ENCODE measurements at regions not wholly inside any gene's neighbourhood (a gene's known extent, or its start where the extent isn't known, plus 50 kb on each side); places are given as distances from the start of the nearest gene placed in this dataset.
"Not testable (repeated sequence)": the region's sequence is repeated elsewhere in the genome, so short reads cannot be mapped to it uniquely, and the experiment has no call there.

GRCh38 chr1:115179397-115180079, 90.2 kb upstream of the TSPAN2 start:
- no peak for FAIRE-seq

GRCh38 chr1:115176189-115176588, 86.9 kb upstream of the TSPAN2 start:
- no peak for FAIRE-seq

DNA sequence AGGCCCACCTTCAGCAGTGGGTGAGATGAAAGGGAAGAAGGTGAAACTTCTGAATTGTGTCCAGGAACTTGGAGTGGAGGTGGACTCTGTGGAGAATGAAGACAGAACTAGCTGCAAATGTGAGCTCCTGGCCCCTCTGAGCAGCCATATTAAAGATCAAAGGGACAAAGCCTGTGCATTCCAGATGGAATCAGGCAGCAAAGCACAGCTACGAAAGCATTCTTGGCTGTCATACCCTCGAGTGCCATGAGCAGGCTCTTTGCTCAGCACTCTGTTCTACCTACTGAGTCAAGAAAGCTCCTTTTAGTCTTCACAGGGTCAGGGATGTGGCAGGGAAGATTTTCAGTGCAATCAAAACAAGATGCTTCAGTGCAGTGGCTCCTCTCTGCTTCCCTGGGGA, 86.3 kb upstream of the TSPAN2 start:
- FAIRE-seq, result no peak

DNA sequence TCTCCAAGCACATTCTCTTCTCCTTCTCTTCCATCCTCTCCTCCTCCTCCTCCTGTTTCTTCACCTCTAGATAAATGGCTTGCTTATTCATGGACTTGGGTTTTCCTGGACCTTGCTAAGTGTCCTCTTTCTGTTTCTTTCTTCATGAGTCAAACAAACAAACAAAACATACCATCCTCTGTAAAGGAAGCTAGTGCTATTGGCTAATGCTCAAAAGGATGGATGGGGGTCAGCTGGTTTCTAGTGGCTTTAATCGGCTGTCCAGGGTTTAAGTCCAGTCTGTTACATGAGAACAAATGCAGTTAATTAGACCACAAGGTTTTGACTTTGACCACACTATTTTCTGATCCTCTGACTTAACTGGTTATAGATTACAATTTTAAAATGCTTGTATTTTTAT, 83.8 kb upstream of the TSPAN2 start:
- no peak for FAIRE-seq

DNA sequence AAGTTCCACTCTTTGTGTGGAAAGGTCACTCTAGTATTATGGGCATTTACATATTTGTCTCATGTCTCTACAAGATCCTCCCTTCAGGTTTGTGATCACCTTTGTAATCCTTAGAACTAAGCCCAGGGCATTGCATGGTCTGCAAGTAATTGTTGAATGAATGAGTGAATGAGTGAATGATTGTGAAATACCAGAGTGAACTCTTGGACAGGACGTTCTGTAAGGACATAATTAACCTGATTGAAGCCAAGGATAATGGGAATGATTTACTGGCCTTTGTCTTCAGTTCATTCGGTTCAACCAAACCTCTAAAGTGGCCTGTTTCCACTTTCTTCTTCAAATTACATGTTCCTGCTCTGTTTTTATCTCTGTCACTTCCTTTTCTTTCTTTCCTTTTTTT, 83.0 kb upstream of the TSPAN2 start:
- no peak for FAIRE-seq

DNA sequence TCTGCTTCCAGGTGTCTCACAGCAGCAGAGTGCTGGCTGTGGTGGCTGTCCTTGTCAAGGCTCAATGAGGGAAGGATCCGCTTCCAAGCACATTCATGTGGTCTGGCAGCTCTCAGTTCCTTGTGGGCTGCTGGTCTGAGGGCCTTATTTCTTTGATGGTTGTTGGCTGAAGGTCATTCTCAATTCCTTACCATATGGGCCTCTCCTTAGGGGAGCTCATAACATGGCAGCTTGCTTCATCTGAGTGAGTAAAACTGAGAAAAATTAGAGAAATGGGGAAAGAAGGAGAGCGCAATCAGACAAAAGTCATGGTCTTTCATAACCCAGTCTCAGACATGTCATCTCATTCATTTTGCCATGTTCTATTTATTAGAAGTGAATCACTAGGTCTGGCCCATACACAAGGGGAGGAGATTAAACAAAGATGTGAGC, 81.7 kb upstream of the TSPAN2 start:
- FAIRE-seq, result no peak

GRCh38 chr1:115170377-115170776, 81.1 kb upstream of the TSPAN2 start:
- no peak for FAIRE-seq

- no peak for FAIRE-seq
Observed at GRCh38 chr1:115168026-115168425, 78.7 kb upstream of the TSPAN2 start.

GRCh38 chr1:115166531-115167091, 77.3 kb upstream of the TSPAN2 start:
- FAIRE-seq, result no peak

- no peak for FAIRE-seq
Observed at GRCh38 chr1:115165776-115166175, 76.5 kb upstream of the TSPAN2 start.

- FAIRE-seq, result no peak
Observed at GRCh38 chr1:115164940-115165705, 75.8 kb upstream of the TSPAN2 start.

- no peak for FAIRE-seq
Observed at GRCh38 chr1:115164484-115164883, 75.2 kb upstream of the TSPAN2 start.

GRCh38 chr1:115160728-115161127, 71.4 kb upstream of the TSPAN2 start:
- FAIRE-seq, result no peak

DNA sequence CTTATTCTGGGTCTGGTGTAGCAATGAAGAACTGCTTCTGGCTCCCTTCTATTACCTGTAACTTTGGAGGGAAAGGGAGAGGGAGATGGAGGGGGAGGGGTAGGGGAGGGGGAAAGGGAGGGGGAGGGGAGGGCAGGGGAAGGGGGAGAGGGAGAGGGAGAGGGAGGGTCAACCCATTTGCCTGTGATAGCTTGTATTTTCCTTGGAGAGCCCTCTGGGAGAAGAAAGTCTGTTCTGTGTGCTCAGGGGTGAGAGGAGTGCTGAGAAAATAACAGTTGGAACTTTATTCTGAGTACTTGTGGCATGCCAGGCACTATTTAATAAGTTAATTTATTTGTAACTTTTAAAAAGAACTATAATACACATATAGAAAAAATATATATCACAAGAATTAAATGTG, 70.7 kb upstream of the TSPAN2 start:
- no peak for FAIRE-seq

DNA sequence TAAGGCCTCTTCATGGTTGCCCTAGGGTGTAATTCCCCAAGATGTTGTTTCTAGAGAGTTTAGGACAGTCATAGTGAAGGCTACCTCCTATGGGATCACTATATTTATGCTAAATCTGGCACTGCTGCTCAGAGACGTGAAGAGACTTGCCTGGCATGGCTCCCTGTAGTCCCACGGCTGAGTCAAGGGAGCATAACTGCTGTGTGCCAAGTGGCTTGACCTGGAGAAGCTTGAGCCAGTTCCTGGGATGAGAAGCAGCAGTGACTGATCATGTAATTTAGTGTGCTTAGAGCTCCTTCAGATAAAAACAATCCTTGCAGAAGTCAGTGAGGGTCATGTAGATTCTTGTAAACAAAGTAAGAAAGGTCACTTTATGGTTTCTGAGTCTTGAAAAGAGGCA, 68.9 kb upstream of the TSPAN2 start:
- no peak for FAIRE-seq

DNA sequence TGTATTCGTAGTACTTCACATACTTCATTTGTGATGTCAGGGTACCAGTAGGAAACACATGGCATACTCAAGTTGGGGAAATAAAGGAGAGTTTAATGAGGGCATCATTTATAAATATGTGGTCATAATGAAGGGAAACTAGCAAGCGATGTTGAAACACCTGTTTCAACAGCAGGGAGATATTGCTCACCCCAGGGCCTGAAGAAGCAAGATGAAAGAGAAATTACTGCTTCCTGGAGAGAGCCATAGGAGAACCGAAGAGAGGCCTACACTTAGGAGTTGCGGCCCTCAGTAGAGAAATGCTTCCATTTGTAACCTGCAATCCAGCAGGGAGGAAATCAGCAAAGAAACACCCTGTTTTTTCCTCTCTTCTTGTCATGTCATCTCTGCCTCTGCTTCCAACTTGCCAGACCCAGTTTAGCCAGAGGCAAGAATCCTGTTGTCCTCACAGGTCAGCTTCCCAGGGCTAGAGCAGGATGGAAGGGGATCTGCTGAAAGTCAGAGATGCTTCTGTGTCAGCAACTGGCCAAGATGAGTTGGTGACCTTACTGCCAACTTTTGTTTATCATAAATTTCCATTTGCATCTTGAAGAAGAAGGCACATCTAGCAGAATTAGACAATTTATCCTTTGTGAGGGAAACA, 67.6 kb upstream of the TSPAN2 start:
- FAIRE-seq, result no peak

GRCh38 chr1:115153966-115154557, 64.8 kb upstream of the TSPAN2 start:
- FAIRE-seq, result no peak

DNA sequence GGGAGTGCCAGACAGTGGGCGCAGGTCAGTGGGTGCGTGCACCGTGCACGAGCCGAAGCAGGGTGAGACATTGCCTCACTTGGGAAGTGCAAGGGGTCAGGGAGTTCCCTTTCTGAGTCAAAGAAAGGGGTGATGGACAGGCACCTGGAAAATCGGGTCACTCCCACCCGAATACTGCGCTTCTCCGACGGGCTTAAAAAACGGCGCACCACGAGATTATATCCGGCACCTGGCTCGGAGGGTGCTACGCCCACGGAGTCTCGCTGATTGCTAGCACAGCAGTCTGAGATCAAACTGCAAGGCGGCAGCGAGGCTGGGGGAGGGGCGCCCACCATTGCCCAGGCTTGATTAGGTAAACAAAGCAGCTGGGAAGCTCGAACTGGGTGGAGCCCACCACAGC, 58.6 kb upstream of the TSPAN2 start:
- not testable (repeated sequence) for FAIRE-seq

DNA sequence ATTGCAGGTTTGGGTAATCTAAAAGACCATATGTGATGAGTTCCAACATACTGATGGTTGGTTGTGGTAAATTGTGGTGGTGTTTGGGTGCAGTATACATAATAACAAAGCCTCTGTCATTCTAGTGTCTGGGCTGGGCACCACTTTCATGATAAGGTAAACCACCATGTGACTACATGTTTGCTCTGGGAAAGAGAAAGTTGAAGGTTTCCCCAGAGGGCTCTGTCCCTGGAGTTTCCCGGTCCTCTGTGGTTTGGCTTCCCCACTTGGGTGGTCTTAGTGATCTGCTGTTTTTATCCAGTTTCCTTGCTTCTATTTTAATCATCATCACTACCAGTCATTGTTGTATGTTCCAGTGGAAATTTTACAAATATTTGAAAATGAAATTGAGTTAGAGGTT, 55.9 kb upstream of the TSPAN2 start:
- no peak for FAIRE-seq

DNA sequence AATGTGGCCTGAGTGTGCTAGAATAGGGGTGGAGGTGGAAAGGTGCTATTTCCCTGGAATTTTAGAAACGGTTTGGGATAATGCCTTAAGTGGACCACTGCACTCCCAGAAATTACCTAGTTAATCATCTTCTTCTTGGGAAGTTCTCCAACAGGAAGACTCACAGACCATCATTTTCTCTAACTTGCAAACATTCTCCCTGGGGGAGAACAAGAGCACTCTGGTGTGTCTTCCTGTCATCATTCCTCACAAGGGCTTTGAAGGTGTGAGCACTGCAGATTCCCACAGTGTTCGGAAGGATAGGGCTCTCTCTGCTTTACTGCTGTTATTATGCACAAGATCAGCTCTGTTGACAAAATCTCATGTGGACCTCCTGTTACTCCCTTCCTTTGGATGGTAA, 54.9 kb upstream of the TSPAN2 start:
- no peak for FAIRE-seq

GRCh38 chr1:115142616-115143015, 53.3 kb upstream of the TSPAN2 start:
- FAIRE-seq, result no peak

- no peak for FAIRE-seq
Observed at GRCh38 chr1:115141145-115141454, 51.8 kb upstream of the TSPAN2 start.

GRCh38 chr1:115140442-115141144, 51.3 kb upstream of the TSPAN2 start:
- no peak for FAIRE-seq

Data from A204.1 (cell line).